ENCODE measurements at regions not wholly inside any gene's neighbourhood (a gene's known extent, or its start where the extent isn't known, plus 50 kb on each side); places are given as distances from the start of the nearest gene placed in this dataset.

GRCh38 chr17:62859146-62859545 is 51.0 kb upstream of the MARCHF10 start:
- TF ChIP-seq TARDBP (IDR thresholded peaks at IDR 0.05), result no peak
- TF ChIP-seq SP1 (IDR thresholded peaks at IDR 0.05), result no peak
- TF ChIP-seq PKNOX1 (IDR thresholded peaks at IDR 0.05), result no peak
- TF ChIP-seq BHLHE40 (IDR thresholded peaks at IDR 0.05; ENCODE audit: borderline replicate concordance), result no peak
- TF ChIP-seq FOXA1 (IDR thresholded peaks at IDR 0.05), result no peak
- no peak for TF ChIP-seq CTBP1 (IDR thresholded peaks at IDR 0.05; ENCODE audit: borderline replicate concordance)
- TF ChIP-seq NFRKB (IDR thresholded peaks at IDR 0.05), result no peak
- TF ChIP-seq L3MBTL2 (conservative IDR thresholded peaks at IDR 0.05), result no peak
- no peak for TF ChIP-seq ELF4 (IDR thresholded peaks at IDR 0.05)
- DNase-seq (ENCODE audit: extremely low spot score), result no peak
- POLR2A ChIA-PET, result no interaction called here
- CTCF ChIA-PET, result no interaction called here
